ACC112 (cell line): ENCODE measurements at regions not wholly inside any gene's neighbourhood (a gene's known extent, or its start where the extent isn't known, plus 50 kb on each side); places are given as distances from the start of the nearest gene placed in this dataset.
A peak's percentile ranks its signal among the peaks of the same experiment; 100 is the strongest.

Experiments
- H2AFZ ChIP-seq: fragments of 200-600 bp; sonication (generic); one replicate; pipeline ENCODE4 v1.6.0; 2017; ENCODE audit warnings: antibody characterized with exemption, low read length; ENCODE audit not compliant: unreplicated experiment
- H3K27ac ChIP-seq: fragments of 200-600 bp; sonication (generic); 2 replicates; pipeline ENCODE4 v1.5.1; 2014; ENCODE audit warnings: low read depth, mild to moderate bottlenecking, antibody characterized with exemption, low read length, moderate library complexity
- H3K27me3 ChIP-seq: fragments of 200-600 bp; sonication (generic); 2 replicates; pipeline ENCODE4 v1.6.1; 2014; ENCODE audit warnings: mild to moderate bottlenecking, antibody characterized with exemption, low read length, moderate library complexity, mixed read lengths; ENCODE audit not compliant: insufficient read depth
- H3K36me3 ChIP-seq: fragments of 200-600 bp; sonication (generic); 2 replicates; pipeline ENCODE4 v1.6.1; 2016; ENCODE audit warnings: mild to moderate bottlenecking, antibody characterized with exemption, low read length, moderate library complexity, mixed read lengths; ENCODE audit not compliant: insufficient read depth
- H3K4me1 ChIP-seq: fragments of 200-600 bp; sonication (generic); one replicate; pipeline ENCODE4 v1.6.1; 2016; ENCODE audit warnings: low read length, mixed read lengths; ENCODE audit not compliant: insufficient read depth, unreplicated experiment, control insufficient read depth
- H3K4me3 ChIP-seq: fragments of 200-600 bp; sonication (generic); 2 replicates; pipeline ENCODE4 v1.5.1; 2014; ENCODE audit warnings: mild to moderate bottlenecking, low read depth, low read length
- H3K79me2 ChIP-seq: fragments of 200-600 bp; sonication (generic); one replicate; pipeline ENCODE4 v1.6.0; 2016; ENCODE audit warnings: low read length; ENCODE audit not compliant: control insufficient read depth, unreplicated experiment, insufficient read depth

- H3K4me3 ChIP-seq = no peak overlapping the region
- H3K27ac ChIP-seq = no peak overlapping the region
- peaks cover 19% of the 10 kb centered on the region for H3K27me3 ChIP-seq
- H3K4me1 ChIP-seq = no peaks in the 10 kb centered on the region
- no peak overlapping the region for H2AFZ ChIP-seq
- no peaks in the 10 kb centered on the region for H3K36me3 ChIP-seq
- H3K79me2 ChIP-seq = no peaks in the 10 kb centered on the region
These were observed 86.2 kb upstream of the PLXNC1 start for GRCh38 chr12:94062194-94062593.

GRCh38 chr12:94062796-94063635, 85.4 kb upstream of the PLXNC1 start:
- Histone ChIP-seq H3K4me3 (no peak overlapping the region), H3K4me1 (no peaks in the 10 kb centered on the region), H3K36me3 (no peaks in the 10 kb centered on the region), H3K27me3 (peaks cover 19% of the 10 kb centered on the region), H3K79me2 (no peaks in the 10 kb centered on the region), H2AFZ (no peak overlapping the region), H3K27ac (no peak overlapping the region)

DNA sequence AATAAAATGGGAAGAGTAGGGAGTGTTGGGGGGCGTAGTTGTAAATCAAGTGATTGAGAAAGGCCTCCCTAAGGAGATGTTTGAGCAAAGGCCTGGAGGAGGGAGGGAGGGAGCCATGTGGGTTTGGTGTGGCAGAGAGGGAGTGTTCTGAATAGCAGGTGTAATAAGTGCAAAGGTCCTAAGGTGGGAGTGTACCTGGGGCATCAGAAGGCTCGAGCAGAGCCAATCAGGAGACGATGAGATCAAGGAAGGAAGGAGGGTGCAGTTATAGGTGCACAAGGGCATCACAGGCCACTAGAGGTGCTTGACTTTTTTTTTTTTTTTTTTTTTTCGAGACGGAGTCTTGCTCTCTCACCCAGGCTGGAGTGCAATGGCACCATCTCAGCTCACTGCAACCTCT, 77.9 kb upstream of the PLXNC1 start:
- Histone ChIP-seq H3K4me3 (no peak overlapping the region), H3K79me2 (no peaks in the 10 kb centered on the region), H3K27ac (no peak overlapping the region), H3K27me3 (no peaks in the 10 kb centered on the region), H3K4me1 (peaks cover 5% of the 10 kb centered on the region), H2AFZ (no peak overlapping the region), H3K36me3 (no peaks in the 10 kb centered on the region)

DNA sequence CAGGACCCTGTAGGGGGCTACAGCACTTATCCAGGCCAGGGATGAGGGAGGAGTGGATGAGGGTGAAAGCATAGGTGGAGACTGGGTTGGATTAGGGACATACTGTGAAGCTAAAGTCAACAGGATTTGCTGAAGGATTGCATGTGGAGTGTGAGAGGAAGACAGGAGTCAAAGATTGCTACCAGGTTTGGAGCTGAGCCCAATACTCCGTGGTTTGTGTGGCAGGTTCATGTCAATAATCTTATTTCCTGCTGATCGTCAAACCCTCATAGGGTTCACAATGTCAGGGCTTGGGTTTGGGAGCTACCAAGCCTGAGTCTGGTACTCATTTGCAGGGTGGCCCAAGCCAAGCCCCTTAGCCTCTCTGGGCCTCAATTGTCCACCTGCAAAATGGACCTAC, 77.1 kb upstream of the PLXNC1 start:
- peaks cover 5% of the 10 kb centered on the region for H3K4me1 ChIP-seq
- H3K27me3 ChIP-seq = 0 out of 2 replicates have a peak, but pooled peaks cover 6% of the 10 kb centered on the region
- no peak overlapping the region for H3K27ac ChIP-seq
- H3K36me3 ChIP-seq = no peaks in the 10 kb centered on the region
- no peaks in the 10 kb centered on the region for H3K79me2 ChIP-seq
- no peak overlapping the region for H3K4me3 ChIP-seq
- H2AFZ ChIP-seq = no peak overlapping the region

DNA sequence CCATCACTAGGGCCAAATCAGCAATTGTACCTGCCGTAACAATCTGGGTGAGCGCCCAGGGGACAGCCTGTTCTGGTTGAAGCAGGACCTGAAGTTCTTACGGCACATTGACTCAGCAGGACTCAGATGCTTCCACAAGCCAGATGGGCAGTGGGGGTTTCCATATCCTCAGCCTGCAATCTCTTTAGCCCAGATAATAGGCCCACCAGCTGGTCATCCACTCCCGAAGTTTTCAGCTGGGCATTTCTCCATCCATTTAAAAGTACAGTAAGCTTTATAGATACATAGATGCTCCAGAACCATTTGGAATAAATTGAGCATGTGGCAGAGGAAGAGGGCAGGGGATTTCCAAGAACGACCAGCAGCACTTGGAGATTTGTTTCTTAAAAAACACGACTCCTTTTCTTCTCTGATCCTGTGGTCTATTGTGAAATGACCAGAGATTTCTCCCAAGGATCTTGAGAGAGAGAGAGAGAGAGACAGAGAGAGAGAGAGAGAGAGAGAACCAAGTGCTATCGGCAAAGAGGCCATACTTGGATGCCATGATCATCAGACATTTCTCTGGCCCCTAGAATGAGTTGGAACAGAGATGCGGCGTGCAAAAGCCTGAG, 74.8 kb upstream of the PLXNC1 start:
- Histone ChIP-seq H3K4me3 (no peak overlapping the region), H3K27ac (no peak overlapping the region), H3K4me1 (peaks cover 5% of the 10 kb centered on the region), H2AFZ (no peak overlapping the region), H3K79me2 (no peaks in the 10 kb centered on the region), H3K27me3 (0 out of 2 replicates have a peak, but pooled peaks cover 12% of the 10 kb centered on the region), H3K36me3 (no peaks in the 10 kb centered on the region)

DNA sequence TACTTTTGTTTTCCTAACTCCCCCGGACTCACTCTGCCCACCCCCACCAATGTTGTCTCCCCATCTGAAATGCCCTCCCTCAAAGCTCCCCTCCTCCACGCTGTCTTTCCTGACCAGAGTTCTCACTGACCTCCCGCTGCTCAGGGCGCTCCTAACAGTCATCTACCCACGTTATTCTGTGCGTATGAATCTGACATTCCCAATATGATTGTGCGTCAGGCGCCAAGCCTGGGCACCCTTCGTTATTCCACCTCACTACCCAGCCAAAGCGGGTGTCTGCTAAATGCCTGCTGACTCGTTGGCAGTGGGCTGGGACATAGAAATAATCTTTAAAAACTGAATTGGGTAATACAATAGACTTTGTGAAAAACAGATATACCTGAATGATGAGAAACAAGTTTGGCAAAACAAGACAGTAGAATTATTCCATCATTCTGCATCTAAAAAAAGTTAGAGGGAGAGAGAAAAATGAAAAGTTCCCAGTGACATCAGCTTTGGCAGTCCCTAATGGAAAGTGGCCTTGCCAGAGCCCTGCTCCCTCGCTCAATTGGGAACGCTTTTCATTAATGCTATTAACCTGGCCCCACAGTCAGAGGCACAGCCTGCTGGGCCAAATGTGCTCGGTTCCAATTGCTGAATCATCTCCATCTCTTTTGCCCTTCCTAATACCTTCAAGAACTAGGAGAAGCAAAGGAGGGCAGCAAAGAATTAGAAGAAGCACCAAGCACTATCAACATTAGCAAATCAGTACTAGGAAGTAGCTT, 74.0 kb upstream of the PLXNC1 start:
- 0 out of 2 replicates have a peak, but pooled peaks cover 12% of the 10 kb centered on the region for H3K27me3 ChIP-seq
- no peaks in the 10 kb centered on the region for H3K79me2 ChIP-seq
- no peak overlapping the region for H3K27ac ChIP-seq
- no peaks in the 10 kb centered on the region for H3K36me3 ChIP-seq
- H3K4me1 ChIP-seq = peaks cover 5% of the 10 kb centered on the region
- no peak overlapping the region for H2AFZ ChIP-seq
- no peak overlapping the region for H3K4me3 ChIP-seq

DNA sequence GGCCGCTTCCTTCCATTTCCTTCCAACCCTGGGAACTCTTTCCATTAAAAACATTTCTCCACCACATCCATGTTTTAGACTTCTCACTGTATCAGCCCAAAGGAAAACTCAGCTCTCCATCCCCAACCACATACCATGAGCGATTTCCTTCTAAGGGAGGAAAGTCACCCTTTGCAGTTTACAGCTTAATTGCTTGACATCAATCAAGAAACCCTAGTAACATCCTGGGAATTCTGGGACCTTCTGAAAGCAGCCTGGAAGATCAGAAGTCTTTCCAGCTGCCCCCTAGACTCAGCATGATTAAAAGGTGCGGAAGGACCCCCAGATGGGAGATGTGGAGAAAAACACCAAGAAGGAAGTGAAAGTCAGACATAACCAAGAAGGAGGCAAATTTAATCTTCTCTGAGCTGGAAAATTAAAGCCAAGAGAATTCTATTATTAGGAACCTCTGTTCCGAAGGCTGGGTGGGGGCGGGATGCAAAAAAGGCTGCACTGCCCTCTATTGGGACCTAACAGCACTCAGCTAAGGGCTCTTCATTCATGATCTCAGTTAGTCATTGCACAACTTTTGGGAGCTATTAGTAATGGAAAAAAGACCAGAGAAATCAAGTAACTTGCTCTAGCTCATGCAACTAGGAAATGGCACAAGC, 73.3 kb upstream of the PLXNC1 start:
- 0 out of 2 replicates have a peak, but pooled peaks cover 12% of the 10 kb centered on the region for H3K27me3 ChIP-seq
- H3K36me3 ChIP-seq = no peaks in the 10 kb centered on the region
- no peaks in the 10 kb centered on the region for H3K79me2 ChIP-seq
- H3K4me3 ChIP-seq = no peak overlapping the region
- H3K27ac ChIP-seq = no peak overlapping the region
- H3K4me1 ChIP-seq = peaks cover 5% of the 10 kb centered on the region
- peak overlapping the region; percentile 14 for H2AFZ ChIP-seq

DNA sequence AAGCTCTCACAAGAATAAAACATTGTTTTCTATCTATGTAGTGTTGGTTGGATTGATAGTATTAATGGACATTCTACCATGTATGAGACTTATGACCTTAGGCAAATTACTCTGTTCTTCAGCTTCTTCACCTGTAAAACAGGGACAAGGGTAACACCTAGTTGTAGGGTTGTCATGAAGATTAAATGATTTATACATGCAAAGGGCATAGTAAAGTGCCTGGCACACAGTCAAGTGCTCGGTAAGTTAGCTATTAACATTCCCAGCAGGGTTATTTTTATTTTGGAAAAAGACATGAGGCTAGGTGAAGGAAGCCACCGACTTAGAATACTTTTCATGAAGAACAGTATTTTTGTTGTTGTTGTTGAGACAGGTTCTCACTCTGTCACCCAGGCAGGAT, 71.2 kb upstream of the PLXNC1 start:
- Histone ChIP-seq H3K27ac (no peak overlapping the region), H3K79me2 (no peaks in the 10 kb centered on the region), H3K4me1 (peaks cover 5% of the 10 kb centered on the region), H3K36me3 (no peaks in the 10 kb centered on the region), H2AFZ (no peak overlapping the region), H3K4me3 (no peak overlapping the region), H3K27me3 (0 out of 2 replicates have a peak, but pooled peaks cover 12% of the 10 kb centered on the region)

DNA sequence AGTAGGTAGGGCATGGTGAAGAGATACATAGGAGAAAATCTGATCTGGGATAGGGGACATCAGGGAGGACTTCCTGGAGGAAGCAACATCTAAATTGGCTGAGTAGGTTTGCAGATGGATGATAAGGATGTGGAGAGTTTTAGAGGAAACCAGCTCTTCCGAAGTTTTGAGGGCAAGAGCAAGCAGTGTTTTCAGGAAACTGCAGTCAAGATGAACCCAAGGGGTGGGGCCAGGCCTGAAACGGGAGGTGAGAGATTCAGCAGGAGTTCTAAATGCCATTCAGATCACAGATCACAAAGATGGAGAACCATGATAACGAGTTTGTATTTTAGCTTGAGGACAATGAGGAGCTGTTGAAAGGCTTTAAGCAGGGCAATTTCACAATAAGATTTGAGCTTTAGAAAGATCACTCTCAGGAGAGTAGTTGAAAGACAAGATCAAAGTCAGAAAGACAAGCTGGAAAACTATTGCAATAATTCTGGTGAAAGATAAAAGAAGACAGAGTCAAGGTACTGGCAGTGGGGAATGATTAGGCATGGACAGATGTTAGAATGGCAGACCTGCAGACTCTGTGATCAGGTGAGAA, 70.1 kb upstream of the PLXNC1 start:
- Histone ChIP-seq H3K36me3 (no peaks in the 10 kb centered on the region), H2AFZ (no peak overlapping the region), H3K4me3 (no peak overlapping the region), H3K79me2 (no peaks in the 10 kb centered on the region), H3K4me1 (peaks cover 5% of the 10 kb centered on the region), H3K27me3 (0 out of 2 replicates have a peak, but pooled peaks cover 12% of the 10 kb centered on the region), H3K27ac (no peak overlapping the region)
